GM12865 (cell line): ENCODE measurements at regions not wholly inside any gene's neighbourhood (a gene's known extent, or its start where the extent isn't known, plus 50 kb on each side); places are given as distances from the start of the nearest gene placed in this dataset.
A peak's percentile ranks its signal among the peaks of the same experiment; 100 is the strongest.

Source experiments
- DNase-seq: peaks from one replicate; pipeline ENCODE4 v3.0.0; 2010; ENCODE audit warnings: low read depth
- H3K4me3 ChIP-seq: 2 replicates; pipeline ENCODE4 v1.5.1; 2011; ENCODE audit warnings: mild to moderate bottlenecking, low read depth, low read length, control low read depth
- CTCF ChIP-seq: IDR thresholded peaks from 2 replicates; pipeline ENCODE4 v1.5.1; 2011; ENCODE audit warnings: low read length, control low read depth, low read depth, inconsistent platforms; ENCODE audit not compliant: insufficient read depth; ENCODE audit errors: missing control alignments

- peak; percentile 94 for DNase-seq
- H3K4me3 ChIP-seq: no peak overlapping the region
- TF ChIP-seq CTCF: no peak
Measured at GRCh38 chr15:35136321-35137189, 51.5 kb upstream of the NANOGP8 start.
